H1 (cell line): ENCODE measurements at regions not wholly inside any gene's neighbourhood (a gene's known extent, or its start where the extent isn't known, plus 50 kb on each side); places are given as distances from the start of the nearest gene placed in this dataset.

ENCODE experiments used
- CTCF ChIA-PET: fragments of 300-600 bp; sonication (Branson Sonifier 250); formaldehyde crosslinking; loops from one replicate; lab custom pipeline; 2021; ENCODE audit not compliant: partially characterized antibody; lab: Charles Lee
- POLR2A ChIA-PET: fragments of 300-600 bp; sonication (Branson Sonifier 250); formaldehyde crosslinking; loops from one replicate; lab custom pipeline; 2021; ENCODE audit warnings: inconsistent platforms; ENCODE audit not compliant: partially characterized antibody; lab: Charles Lee
- DNase-seq, 2 experiments: peaks; one replicate each; pipeline versions ENCODE4 v3.0.0 to v3.0.0-alpha.2; 2010 to 2022; ENCODE audit warnings: low spot score in 2 of 2, low read depth in 1 of 2, mixed read lengths in 1 of 2
- FAIRE-seq: peaks from 2 replicates; lab custom pipeline; 2011; peaks lifted over from hg19 to GRCh38; lab: Jason Lieb, UNC
- H2AFZ ChIP-seq: 2 replicates; pipeline ENCODE4 v1.8.1; 2012; ENCODE audit warnings: low read length, inconsistent platforms
- H2AK5ac ChIP-seq: 2 replicates; pipeline ENCODE4 v1.6.1; 2013; ENCODE audit warnings: low read depth, low read length
- H2BK120ac ChIP-seq: replicated peaks from 2 replicates; pipeline ENCODE3; 2013; ENCODE audit warnings: low read depth, low read length, inconsistent platforms
- H2BK12ac ChIP-seq: 2 replicates; pipeline ENCODE4 v1.6.1; 2013; ENCODE audit warnings: low read depth, low read length
- H2BK15ac ChIP-seq: 2 replicates; pipeline ENCODE4 v1.6.1; 2013; ENCODE audit warnings: low read length
- H2BK20ac ChIP-seq: 2 replicates; pipeline ENCODE4 v1.6.1; 2013; ENCODE audit warnings: low read length
- H2BK5ac ChIP-seq: 2 replicates; pipeline ENCODE4 v1.6.1; 2013; ENCODE audit warnings: low read depth, low read length
- H3K14ac ChIP-seq: 2 replicates; pipeline ENCODE4 v1.6.1; 2013; ENCODE audit warnings: inconsistent platforms; ENCODE audit not compliant: insufficient read length
- H3K18ac ChIP-seq: 2 replicates; pipeline ENCODE4 v1.6.1; 2013; ENCODE audit warnings: low read length; ENCODE audit errors: extremely low read depth
- H3K23ac ChIP-seq: 2 replicates; pipeline ENCODE4 v1.6.1; 2013; ENCODE audit warnings: inconsistent platforms; ENCODE audit not compliant: insufficient read length
- H3K23me2 ChIP-seq: 2 replicates; pipeline ENCODE4 v1.6.1; 2013; ENCODE audit warnings: low read depth, low read length
- H3K27ac ChIP-seq: 2 replicates; pipeline ENCODE4 v1.6.1; 2011; ENCODE audit warnings: low read depth, low read length, inconsistent platforms
- H3K27me3 ChIP-seq, 4 experiments: replicated peaks in 1 of 4; 1 replicate in 1 of 4; 2 replicates in 3 of 4; pipeline versions ENCODE4 v1.6.1 to v1.8.1; 2011 to 2013; ENCODE audit warnings: low read length in 3 of 4, mild to moderate bottlenecking in 3 of 4, inconsistent platforms in 2 of 4, mixed read lengths in 2 of 4, moderate library complexity in 1 of 4; ENCODE audit not compliant: control insufficient read depth in 3 of 4, insufficient read depth in 3 of 4; ENCODE audit errors: extremely low read depth in 1 of 4
- H3K36me3 ChIP-seq, 4 experiments: 2 replicates each; pipeline versions ENCODE4 v1.6.1 to v1.8.1; 2011 to 2013; ENCODE audit warnings: mild to moderate bottlenecking in 4 of 4, low read length in 3 of 4, moderate library complexity in 2 of 4, control low read depth in 1 of 4, inconsistent platforms in 1 of 4; ENCODE audit not compliant: insufficient read depth in 4 of 4, control insufficient read depth in 2 of 4
- H3K4ac ChIP-seq: replicated peaks from 2 replicates; pipeline ENCODE3; 2013; ENCODE audit warnings: low read length, low read depth, mixed read lengths, inconsistent platforms; ENCODE audit not compliant: insufficient read length
- H3K4me1 ChIP-seq, 4 experiments: replicated peaks in 1 of 4; 1 replicate in 1 of 4; 2 replicates in 3 of 4; pipeline versions ENCODE4 v1.6.1 to v1.8.1; 2011 to 2013; ENCODE audit warnings: low read length in 3 of 4, inconsistent platforms in 2 of 4, mixed read lengths in 1 of 4; ENCODE audit not compliant: insufficient read depth in 4 of 4, control insufficient read depth in 3 of 4
- H3K4me2 ChIP-seq, 2 experiments: 2 replicates each; pipeline versions ENCODE4 v1.6.1 to v1.8.1; 2011 to 2013; ENCODE audit warnings: low read depth in 2 of 2, low read length in 2 of 2, control low read depth in 1 of 2, inconsistent platforms in 1 of 2, mild to moderate bottlenecking in 1 of 2; ENCODE audit not compliant: insufficient read depth in 1 of 2
- H3K4me3 ChIP-seq, 4 experiments: fragments of 200-600, 300-600 bp in 1 of 4; sonication (generic), shearing (Covaris generic), sonication (Bioruptor Twin) in 1 of 4; 2 replicates each; pipeline versions ENCODE4 v1.5.1 to v1.8.1; 2011 to 2016; ENCODE audit warnings: low read length in 4 of 4, low read depth in 3 of 4, control low read depth in 2 of 4, inconsistent platforms in 2 of 4, mild to moderate bottlenecking in 2 of 4, mixed read lengths in 1 of 4, moderate library complexity in 1 of 4; ENCODE audit not compliant: insufficient read depth in 2 of 4; ENCODE audit errors: extremely low read depth in 1 of 4
- H3K56ac ChIP-seq: replicated peaks from 2 replicates; pipeline ENCODE3; 2013; ENCODE audit warnings: low read depth, mild to moderate bottlenecking, mixed read lengths, low read length, inconsistent platforms; ENCODE audit not compliant: insufficient read length
- H3K79me1 ChIP-seq: 2 replicates; pipeline ENCODE4 v1.6.1; 2013; ENCODE audit warnings: low read depth, low read length, control low read depth
- H3K79me2 ChIP-seq, 2 experiments: 2 replicates each; pipeline versions ENCODE4 v1.6.1 to v1.8.1; 2012 to 2013; ENCODE audit warnings: low read length in 2 of 2, mild to moderate bottlenecking in 2 of 2, inconsistent platforms in 1 of 2; ENCODE audit not compliant: insufficient read depth in 2 of 2, control insufficient read depth in 1 of 2
- H3K9ac ChIP-seq, 4 experiments: replicated peaks in 1 of 4; 1 replicate in 1 of 4; 2 replicates in 3 of 4; pipeline versions ENCODE4 v1.6.1 to v1.8.1; 2011 to 2013; ENCODE audit warnings: low read depth in 3 of 4, low read length in 3 of 4, control low read depth in 2 of 4, mild to moderate bottlenecking in 2 of 4, moderate library complexity in 2 of 4, inconsistent platforms in 1 of 4; ENCODE audit errors: extremely low read depth in 1 of 4
- H3K9me3 ChIP-seq, 2 experiments: 2 replicates each; pipeline versions ENCODE4 v1.6.1 to v1.8.1; 2012 to 2013; ENCODE audit warnings: mild to moderate bottlenecking in 2 of 2, moderate library complexity in 2 of 2, control low read depth in 1 of 2, inconsistent platforms in 1 of 2, low read depth in 1 of 2, low read length in 1 of 2, mixed read lengths in 1 of 2; ENCODE audit not compliant: insufficient read depth in 2 of 2
- H4K20me1 ChIP-seq, 2 experiments: replicated peaks in 1 of 2; 2 replicates each; pipeline versions ENCODE3 to v1.8.1; 2011 to 2013; ENCODE audit warnings: inconsistent platforms in 2 of 2, low read length in 2 of 2, mild to moderate bottlenecking in 1 of 2; ENCODE audit not compliant: insufficient read depth in 2 of 2, control insufficient read depth in 1 of 2
- H4K5ac ChIP-seq: 2 replicates; pipeline ENCODE4 v1.6.1; 2013; ENCODE audit warnings: low read length, low read depth, mixed read lengths, inconsistent platforms; ENCODE audit not compliant: insufficient read length
- H4K8ac ChIP-seq: 2 replicates; pipeline ENCODE4 v1.8.0; 2013; ENCODE audit warnings: mild to moderate bottlenecking, moderate library complexity, low read length, inconsistent platforms; ENCODE audit not compliant: insufficient read depth; ENCODE audit errors: extremely low read depth
- H4K91ac ChIP-seq: replicated peaks from 2 replicates; pipeline ENCODE3; 2013; ENCODE audit warnings: low read length, mixed read lengths, inconsistent platforms; ENCODE audit not compliant: insufficient read length
- CREB1 ChIP-seq: IDR thresholded peaks from 2 replicates; pipeline ENCODE4 v1.6.1; 2012; ENCODE audit warnings: inconsistent platforms
- POLR2A ChIP-seq, 2 experiments: IDR thresholded peaks; 1 replicate in 1 of 2; 2 replicates in 1 of 2; pipeline ENCODE4 v1.6.1; 2011; ENCODE audit warnings: low read depth in 2 of 2, low read length in 2 of 2, mild to moderate bottlenecking in 2 of 2; ENCODE audit errors: control extremely low read depth in 1 of 2
- POLR2AphosphoS5 ChIP-seq: IDR thresholded peaks from 2 replicates; pipeline ENCODE4 v1.6.1; 2011; ENCODE audit warnings: low read depth, low read length
- SAP30 ChIP-seq: fragments of 300-600 bp; sonication (generic); IDR thresholded peaks from 2 replicates; pipeline ENCODE4 v1.7.1; 2012; ENCODE audit warnings: low read length, moderate library complexity, mild to moderate bottlenecking, inconsistent platforms; ENCODE audit not compliant: insufficient read depth, insufficient replicate concordance
- SUZ12 ChIP-seq: fragments of 200-600 bp; sonication (generic); IDR thresholded peaks from 2 replicates; pipeline ENCODE4 v1.6.1; 2012; ENCODE audit warnings: mild to moderate bottlenecking, inconsistent platforms, low read length, moderate library complexity, mixed read lengths
- ZNF274 ChIP-seq: IDR thresholded peaks from 2 replicates; pipeline ENCODE4 v1.7.0; 2012; ENCODE audit warnings: low read length, borderline replicate concordance; ENCODE audit errors: extremely low read depth
- WGBS, 2 experiments: shearing (Covaris generic) in 1 of 2; methylation state at CpG; one replicate each; pipeline versions ENCODE4 v1.1.6 to v1.1.7; 2013 to 2015; ENCODE audit warnings: low lambda C conversion rate in 2 of 2, mixed read lengths in 2 of 2, inconsistent platforms in 1 of 2, low coverage in 1 of 2, missing lambda C conversion rate in 1 of 2; ENCODE audit not compliant: insufficient replicate concordance in 2 of 2, insufficient coverage in 1 of 2, insufficient read length in 1 of 2; ENCODE audit errors: extremely low coverage in 1 of 2, missing lambda C conversion rate in 1 of 2; 5-methylcytosine and 5-hydroxymethylcytosine counted together

GRCh38 chr2:145797692-145798091 lies 1277.8 kb upstream of the ZEB2 start:
- Histone ChIP-seq H3K9ac (no peak overlapping the region), H3K9me3 (no peaks in the 10 kb centered on the region), H3K27ac (no peak overlapping the region), H3K14ac (no peak overlapping the region), H3K18ac (no peak overlapping the region), H3K4ac (no peak overlapping the region), H4K20me1 (no peaks in the 10 kb centered on the region), H4K5ac (no peak overlapping the region), H3K79me1 (no peaks in the 10 kb centered on the region), H3K4me2 (no peak overlapping the region), H2BK5ac (no peak overlapping the region), H3K27me3 (no peaks in the 10 kb centered on the region), H3K23me2 (no peaks in the 10 kb centered on the region), H2BK12ac (no peak overlapping the region), H2BK20ac (no peak overlapping the region), H3K4me3 (no peak overlapping the region), H3K23ac (no peak overlapping the region), H4K91ac (no peak overlapping the region), H3K36me3 (no peaks in the 10 kb centered on the region), H2AK5ac (no peak overlapping the region), H3K56ac (no peak overlapping the region), H3K4me1 (no peaks in the 10 kb centered on the region), H2BK15ac (no peak overlapping the region), H2BK120ac (no peak overlapping the region), H3K79me2 (no peaks in the 10 kb centered on the region), H2AFZ (no peak overlapping the region), H4K8ac (no peak overlapping the region)
- ChIA-PET CTCF (no interaction called here), POLR2A (no interaction called here)
- 91% methylated on average over 4 of the region's 4 CpGs; no CpG with 5 or more reads in 1 of the 2 experiments for WGBS, 2 experiments
- no peak for DNase-seq
- TF ChIP-seq CREB1 = no peak
- TF ChIP-seq SAP30 = no peak
- no peak for TF ChIP-seq ZNF274
- no peak for TF ChIP-seq POLR2AphosphoS5
- no peak for TF ChIP-seq SUZ12
- no peak for TF ChIP-seq POLR2A (IDR thresholded peaks at IDR 0.05; ENCODE audit: control extremely low read depth in 1 of 2, low read depth in 2 of 2, low read length in 2 of 2)
- no peak for FAIRE-seq
